GM23338 (cell line): ENCODE measurements at regions not wholly inside any gene's neighbourhood (a gene's known extent, or its start where the extent isn't known, plus 50 kb on each side); places are given as distances from the start of the nearest gene placed in this dataset.

ENCODE experiments used
- ATAC-seq: fragments of 200-7000 bp; cut with Tn5 transposase; 3 replicates; pipeline ENCODE4 v1.9.1; 2020
- DNase-seq: peaks from one replicate; pipeline ENCODE4 v3.0.0-alpha.2; 2015; ENCODE audit warnings: low spot score
- H2AFZ ChIP-seq: fragments of 200-600 bp; sonication (generic); 2 replicates; pipeline ENCODE4 v1.8.0; 2016; ENCODE audit warnings: antibody characterized with exemption, mild to moderate bottlenecking, moderate library complexity
- H3F3A ChIP-seq: fragments of 200-600 bp; sonication (generic); replicated peaks from 2 replicates; pipeline ENCODE4 v1.8.0; 2017; ENCODE audit warnings: antibody characterized with exemption, mixed run types, low read depth
- H3K27ac ChIP-seq: fragments of 200-600 bp; sonication (generic); 2 replicates; pipeline ENCODE4 v1.6.1; 2016; ENCODE audit warnings: low read depth
- H3K27me3 ChIP-seq: fragments of 200-600 bp; sonication (generic); 2 replicates; pipeline ENCODE4 v1.8.0; 2016; ENCODE audit warnings: mild to moderate bottlenecking, mixed run types, moderate library complexity; ENCODE audit not compliant: insufficient read depth
- H3K36me3 ChIP-seq: fragments of 200-600 bp; sonication (generic); 2 replicates; pipeline ENCODE4 v1.8.0; 2016; ENCODE audit warnings: mild to moderate bottlenecking; ENCODE audit not compliant: insufficient read depth
- H3K4me1 ChIP-seq: fragments of 200-600 bp; sonication (generic); 2 replicates; pipeline ENCODE4 v1.8.0; 2016; ENCODE audit warnings: mild to moderate bottlenecking, moderate library complexity; ENCODE audit not compliant: insufficient read depth
- H3K4me2 ChIP-seq: fragments of 200-600 bp; sonication (generic); 2 replicates; pipeline ENCODE4 v1.7.1; 2017; ENCODE audit warnings: mixed run types
- H3K4me3 ChIP-seq: fragments of 200-600 bp; sonication (generic); 2 replicates; pipeline ENCODE4 v1.6.1; 2016; ENCODE audit warnings: mixed run types
- H3K79me2 ChIP-seq: fragments of 200-600 bp; sonication (generic); replicated peaks from 2 replicates; pipeline ENCODE4 v1.8.0; 2017; ENCODE audit warnings: mild to moderate bottlenecking; ENCODE audit not compliant: insufficient read depth
- H3K9me2 ChIP-seq: fragments of 200-600 bp; sonication (generic); 2 replicates; pipeline ENCODE4 v1.8.0; 2017; ENCODE audit not compliant: insufficient read depth
- H4K20me1 ChIP-seq: fragments of 200-600 bp; sonication (generic); replicated peaks from 2 replicates; pipeline ENCODE4 v1.8.0; 2017; ENCODE audit warnings: mild to moderate bottlenecking; ENCODE audit not compliant: insufficient read depth
- H3K27ac Mint-ChIP-seq: 2 replicates; pipeline ENCODE4 v1.8.0; 2020; ENCODE audit warnings: inconsistent platforms, mild to moderate bottlenecking, moderate library complexity, mixed read lengths
- H3K27me3 Mint-ChIP-seq: 3 replicates; pipeline ENCODE4 v1.8.0; 2022; ENCODE audit warnings: low read depth, mild to moderate bottlenecking, moderate library complexity, mixed read lengths, inconsistent platforms; ENCODE audit not compliant: insufficient read depth, poor library complexity
- H3K36me3 Mint-ChIP-seq: 3 replicates; pipeline ENCODE4 v1.8.0; 2021; ENCODE audit warnings: low read depth, mild to moderate bottlenecking, inconsistent platforms, moderate library complexity, mixed read lengths
- H3K4me1 Mint-ChIP-seq: 3 replicates; pipeline ENCODE4 v1.8.0; 2020; ENCODE audit warnings: mild to moderate bottlenecking, inconsistent platforms, mixed read lengths
- H3K4me3 Mint-ChIP-seq: 3 replicates; pipeline ENCODE4 v1.8.0; 2021; ENCODE audit warnings: moderate library complexity, mild to moderate bottlenecking, inconsistent platforms, mixed read lengths
- H3K9me3 Mint-ChIP-seq: 3 replicates; pipeline ENCODE4 v1.8.0; 2020; ENCODE audit warnings: moderate library complexity, mild to moderate bottlenecking, inconsistent platforms, mixed read lengths
- CREB1 ChIP-seq: fragments of 250-450 bp; sonication (Bioruptor Pico); IDR thresholded peaks from 2 replicates; pipeline ENCODE4 v1.5.0; 2020; ENCODE audit warnings: low read depth, mild to moderate bottlenecking, moderate library complexity
- EZH2 ChIP-seq: fragments of 200-600 bp; sonication (generic); IDR thresholded peaks from one replicate; pipeline ENCODE4 v1.8.0; 2017; ENCODE audit warnings: antibody characterized with exemption, mild to moderate bottlenecking, low read depth; ENCODE audit not compliant: unreplicated experiment
- JUNB ChIP-seq: IDR thresholded peaks from one replicate; pipeline ENCODE4 v1.6.1; 2016; ENCODE audit warnings: antibody characterized with exemption; ENCODE audit not compliant: unreplicated experiment
- NANOG ChIP-seq: IDR thresholded peaks from 2 replicates; pipeline ENCODE4 v1.6.1; 2016; ENCODE audit warnings: antibody characterized with exemption, borderline replicate concordance
- POLR2AphosphoS5 ChIP-seq: IDR thresholded peaks from 2 replicates; pipeline ENCODE4 v1.6.1; 2016; ENCODE audit warnings: antibody characterized with exemption, low read depth
- STAT1 ChIP-seq: IDR thresholded peaks from one replicate; pipeline ENCODE4 v1.6.1; 2016; ENCODE audit warnings: antibody characterized with exemption; ENCODE audit not compliant: unreplicated experiment
- ZNF114 ChIP-seq: fragments of 250-450 bp; sonication (Bioruptor Pico); IDR thresholded peaks from 2 replicates; pipeline ENCODE4 v1.5.0; 2020; ENCODE audit warnings: mild to moderate bottlenecking, moderate library complexity
- ZNF331 ChIP-seq: fragments of 250-450 bp; sonication (Bioruptor Pico); IDR thresholded peaks from 2 replicates; pipeline ENCODE4 v1.5.0; 2020; ENCODE audit warnings: low read depth, mild to moderate bottlenecking, moderate library complexity
- TF ChIP-seq, protein P1 (sequence below), 2 experiments: fragments of 200-600 bp in 1 of 2; sonication (generic) in 1 of 2; conservative IDR thresholded peaks; 2 replicates each; pipeline versions ENCODE4 v1.5.1 to v1.6.1; 2016 to 2017; ENCODE audit warnings: antibody characterized with exemption in 2 of 2, low read depth in 2 of 2, mild to moderate bottlenecking in 2 of 2, moderate library complexity in 1 of 2
- TF ChIP-seq, protein P2 (sequence below): IDR thresholded peaks from 2 replicates; pipeline ENCODE4 v1.6.1; 2016; ENCODE audit warnings: antibody characterized with exemption
- TF ChIP-seq, protein P3 (sequence below): IDR thresholded peaks from one replicate; pipeline ENCODE4 v1.6.1; 2018; ENCODE audit warnings: antibody characterized with exemption; ENCODE audit not compliant: unreplicated experiment

DNA sequence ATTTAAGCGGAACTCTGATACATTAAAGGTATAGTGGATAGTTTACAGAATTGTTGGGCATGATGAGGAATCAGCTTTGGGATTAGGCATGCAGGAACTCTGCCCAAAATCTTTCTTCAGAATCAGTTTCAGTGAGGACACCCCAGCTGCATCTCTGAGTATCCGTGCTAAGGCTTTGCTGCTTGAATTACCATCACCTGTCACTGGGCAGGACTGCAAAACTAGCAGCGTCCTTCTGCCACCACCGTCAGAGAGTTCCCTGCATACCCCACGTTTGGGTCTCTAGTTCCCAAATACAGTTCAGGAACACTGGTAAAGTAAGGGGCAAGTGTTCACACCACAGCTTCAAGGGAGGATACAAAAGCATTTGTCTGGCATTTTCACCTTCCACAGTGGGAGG is 164.6 kb upstream of the ARHGEF26 start:
- DNase-seq: peak; percentile 7
- ATAC-seq: peak; percentile 50; the same call in 2 of the 3 replicates
- no peaks in the 10 kb centered on the region for H3K27me3 ChIP-seq
- no peak overlapping the region for H3K4me3 ChIP-seq
- TF ChIP-seq POLR2AphosphoS5: no peak
- TF ChIP-seq EZH2: no peak
- no peak for TF ChIP-seq NANOG
- no peak for TF ChIP-seq JUNB
- TF ChIP-seq, protein P1, sequence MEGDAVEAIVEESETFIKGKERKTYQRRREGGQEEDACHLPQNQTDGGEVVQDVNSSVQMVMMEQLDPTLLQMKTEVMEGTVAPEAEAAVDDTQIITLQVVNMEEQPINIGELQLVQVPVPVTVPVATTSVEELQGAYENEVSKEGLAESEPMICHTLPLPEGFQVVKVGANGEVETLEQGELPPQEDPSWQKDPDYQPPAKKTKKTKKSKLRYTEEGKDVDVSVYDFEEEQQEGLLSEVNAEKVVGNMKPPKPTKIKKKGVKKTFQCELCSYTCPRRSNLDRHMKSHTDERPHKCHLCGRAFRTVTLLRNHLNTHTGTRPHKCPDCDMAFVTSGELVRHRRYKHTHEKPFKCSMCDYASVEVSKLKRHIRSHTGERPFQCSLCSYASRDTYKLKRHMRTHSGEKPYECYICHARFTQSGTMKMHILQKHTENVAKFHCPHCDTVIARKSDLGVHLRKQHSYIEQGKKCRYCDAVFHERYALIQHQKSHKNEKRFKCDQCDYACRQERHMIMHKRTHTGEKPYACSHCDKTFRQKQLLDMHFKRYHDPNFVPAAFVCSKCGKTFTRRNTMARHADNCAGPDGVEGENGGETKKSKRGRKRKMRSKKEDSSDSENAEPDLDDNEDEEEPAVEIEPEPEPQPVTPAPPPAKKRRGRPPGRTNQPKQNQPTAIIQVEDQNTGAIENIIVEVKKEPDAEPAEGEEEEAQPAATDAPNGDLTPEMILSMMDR (conservative IDR thresholded peaks at IDR 0.05; ENCODE audit: low read depth in 2 of 2): no peak
- TF ChIP-seq, protein P2, sequence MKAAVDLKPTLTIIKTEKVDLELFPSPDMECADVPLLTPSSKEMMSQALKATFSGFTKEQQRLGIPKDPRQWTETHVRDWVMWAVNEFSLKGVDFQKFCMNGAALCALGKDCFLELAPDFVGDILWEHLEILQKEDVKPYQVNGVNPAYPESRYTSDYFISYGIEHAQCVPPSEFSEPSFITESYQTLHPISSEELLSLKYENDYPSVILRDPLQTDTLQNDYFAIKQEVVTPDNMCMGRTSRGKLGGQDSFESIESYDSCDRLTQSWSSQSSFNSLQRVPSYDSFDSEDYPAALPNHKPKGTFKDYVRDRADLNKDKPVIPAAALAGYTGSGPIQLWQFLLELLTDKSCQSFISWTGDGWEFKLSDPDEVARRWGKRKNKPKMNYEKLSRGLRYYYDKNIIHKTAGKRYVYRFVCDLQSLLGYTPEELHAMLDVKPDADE: no peak
- no peak overlapping the region for H3K27ac Mint-ChIP-seq
- H3K4me2 ChIP-seq: no peak overlapping the region
- H3K9me3 Mint-ChIP-seq: no peaks in the 10 kb centered on the region
- H3K4me1 ChIP-seq: no peaks in the 10 kb centered on the region
- peaks cover 14% of the 10 kb centered on the region; the same call in 2 of the 3 replicates for H3K4me1 Mint-ChIP-seq
- no peaks in the 10 kb centered on the region for H3K79me2 ChIP-seq
- no peaks in the 10 kb centered on the region for H3K9me2 ChIP-seq
- no peaks in the 10 kb centered on the region for H3K27me3 Mint-ChIP-seq
- H3K36me3 Mint-ChIP-seq: no peaks in the 10 kb centered on the region
- H3K36me3 ChIP-seq: no peaks in the 10 kb centered on the region
- no peaks in the 10 kb centered on the region for H4K20me1 ChIP-seq
- no peaks in the 10 kb centered on the region for H3F3A ChIP-seq
- no peak overlapping the region for H3K27ac ChIP-seq
- H2AFZ ChIP-seq: no peak overlapping the region
- H3K4me3 Mint-ChIP-seq: no peak overlapping the region

DNA sequence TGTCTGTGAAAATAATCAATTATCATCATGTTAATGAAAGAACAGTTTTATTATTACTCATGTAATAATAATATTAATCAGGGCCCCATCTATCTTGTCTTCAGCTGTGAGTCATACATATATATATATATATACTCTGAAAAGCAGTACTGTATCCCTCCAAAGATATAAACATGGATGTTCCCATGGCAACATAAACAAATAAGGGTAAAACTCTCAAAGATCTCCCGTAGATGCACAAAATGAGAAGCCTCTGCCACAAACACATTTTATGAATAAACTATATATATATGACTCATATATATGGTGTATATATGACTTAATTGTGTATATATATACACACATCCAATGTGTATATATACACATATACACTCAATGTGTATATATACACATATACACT is 163.8 kb upstream of the ARHGEF26 start:
- Histone ChIP-seq H3K27me3 (no peaks in the 10 kb centered on the region), H3K79me2 (no peaks in the 10 kb centered on the region), H3K4me2 (no peak overlapping the region), H3K4me3 (no peak overlapping the region), H2AFZ (no peak overlapping the region), H3F3A (no peaks in the 10 kb centered on the region), H3K4me1 (no peaks in the 10 kb centered on the region), H3K36me3 (no peaks in the 10 kb centered on the region), H3K27ac (no peak overlapping the region), H4K20me1 (no peaks in the 10 kb centered on the region), H3K9me2 (no peaks in the 10 kb centered on the region)
- no peaks in the 10 kb centered on the region for H3K27me3 Mint-ChIP-seq
- ATAC-seq (no peak), DNase-seq (no peak)
- no peaks in the 10 kb centered on the region for H3K9me3 Mint-ChIP-seq
- no peak overlapping the region for H3K4me3 Mint-ChIP-seq
- peaks cover 16% of the 10 kb centered on the region; the same call in 2 of the 3 replicates for H3K4me1 Mint-ChIP-seq
- H3K27ac Mint-ChIP-seq: no peak overlapping the region
- no peaks in the 10 kb centered on the region for H3K36me3 Mint-ChIP-seq
- TF ChIP-seq STAT1: no peak
- TF ChIP-seq EZH2: no peak
- no peak for TF ChIP-seq POLR2AphosphoS5
- no peak for TF ChIP-seq CREB1
- TF ChIP-seq, protein P3, sequence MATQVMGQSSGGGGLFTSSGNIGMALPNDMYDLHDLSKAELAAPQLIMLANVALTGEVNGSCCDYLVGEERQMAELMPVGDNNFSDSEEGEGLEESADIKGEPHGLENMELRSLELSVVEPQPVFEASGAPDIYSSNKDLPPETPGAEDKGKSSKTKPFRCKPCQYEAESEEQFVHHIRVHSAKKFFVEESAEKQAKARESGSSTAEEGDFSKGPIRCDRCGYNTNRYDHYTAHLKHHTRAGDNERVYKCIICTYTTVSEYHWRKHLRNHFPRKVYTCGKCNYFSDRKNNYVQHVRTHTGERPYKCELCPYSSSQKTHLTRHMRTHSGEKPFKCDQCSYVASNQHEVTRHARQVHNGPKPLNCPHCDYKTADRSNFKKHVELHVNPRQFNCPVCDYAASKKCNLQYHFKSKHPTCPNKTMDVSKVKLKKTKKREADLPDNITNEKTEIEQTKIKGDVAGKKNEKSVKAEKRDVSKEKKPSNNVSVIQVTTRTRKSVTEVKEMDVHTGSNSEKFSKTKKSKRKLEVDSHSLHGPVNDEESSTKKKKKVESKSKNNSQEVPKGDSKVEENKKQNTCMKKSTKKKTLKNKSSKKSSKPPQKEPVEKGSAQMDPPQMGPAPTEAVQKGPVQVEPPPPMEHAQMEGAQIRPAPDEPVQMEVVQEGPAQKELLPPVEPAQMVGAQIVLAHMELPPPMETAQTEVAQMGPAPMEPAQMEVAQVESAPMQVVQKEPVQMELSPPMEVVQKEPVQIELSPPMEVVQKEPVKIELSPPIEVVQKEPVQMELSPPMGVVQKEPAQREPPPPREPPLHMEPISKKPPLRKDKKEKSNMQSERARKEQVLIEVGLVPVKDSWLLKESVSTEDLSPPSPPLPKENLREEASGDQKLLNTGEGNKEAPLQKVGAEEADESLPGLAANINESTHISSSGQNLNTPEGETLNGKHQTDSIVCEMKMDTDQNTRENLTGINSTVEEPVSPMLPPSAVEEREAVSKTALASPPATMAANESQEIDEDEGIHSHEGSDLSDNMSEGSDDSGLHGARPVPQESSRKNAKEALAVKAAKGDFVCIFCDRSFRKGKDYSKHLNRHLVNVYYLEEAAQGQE: no peak
- TF ChIP-seq JUNB: no peak
- TF ChIP-seq, protein P1 (conservative IDR thresholded peaks at IDR 0.05; ENCODE audit: low read depth in 2 of 2): no peak
- no peak for TF ChIP-seq ZNF114 (CRISPR knock-in tag)
- no peak for TF ChIP-seq ZNF331 (CRISPR knock-in tag)
